GM23338 (cell line): ENCODE measurements at regions not wholly inside any gene's neighbourhood (a gene's known extent, or its start where the extent isn't known, plus 50 kb on each side); places are given as distances from the start of the nearest gene placed in this dataset.

Source experiments
- ATAC-seq: fragments of 200-7000 bp; cut with Tn5 transposase; 3 replicates; pipeline ENCODE4 v1.9.1; 2020
- DNase-seq: peaks from one replicate; pipeline ENCODE4 v3.0.0-alpha.2; 2015; ENCODE audit warnings: low spot score
- H2AFZ ChIP-seq: fragments of 200-600 bp; sonication (generic); 2 replicates; pipeline ENCODE4 v1.8.0; 2016; ENCODE audit warnings: antibody characterized with exemption, mild to moderate bottlenecking, moderate library complexity
- H3F3A ChIP-seq: fragments of 200-600 bp; sonication (generic); replicated peaks from 2 replicates; pipeline ENCODE4 v1.8.0; 2017; ENCODE audit warnings: antibody characterized with exemption, mixed run types, low read depth
- H3K27ac ChIP-seq: fragments of 200-600 bp; sonication (generic); 2 replicates; pipeline ENCODE4 v1.6.1; 2016; ENCODE audit warnings: low read depth
- H3K27me3 ChIP-seq: fragments of 200-600 bp; sonication (generic); 2 replicates; pipeline ENCODE4 v1.8.0; 2016; ENCODE audit warnings: mild to moderate bottlenecking, mixed run types, moderate library complexity; ENCODE audit not compliant: insufficient read depth
- H3K36me3 ChIP-seq: fragments of 200-600 bp; sonication (generic); 2 replicates; pipeline ENCODE4 v1.8.0; 2016; ENCODE audit warnings: mild to moderate bottlenecking; ENCODE audit not compliant: insufficient read depth
- H3K4me1 ChIP-seq: fragments of 200-600 bp; sonication (generic); 2 replicates; pipeline ENCODE4 v1.8.0; 2016; ENCODE audit warnings: mild to moderate bottlenecking, moderate library complexity; ENCODE audit not compliant: insufficient read depth
- H3K4me2 ChIP-seq: fragments of 200-600 bp; sonication (generic); 2 replicates; pipeline ENCODE4 v1.7.1; 2017; ENCODE audit warnings: mixed run types
- H3K4me3 ChIP-seq: fragments of 200-600 bp; sonication (generic); 2 replicates; pipeline ENCODE4 v1.6.1; 2016; ENCODE audit warnings: mixed run types
- H3K79me2 ChIP-seq: fragments of 200-600 bp; sonication (generic); replicated peaks from 2 replicates; pipeline ENCODE4 v1.8.0; 2017; ENCODE audit warnings: mild to moderate bottlenecking; ENCODE audit not compliant: insufficient read depth
- H3K9me2 ChIP-seq: fragments of 200-600 bp; sonication (generic); 2 replicates; pipeline ENCODE4 v1.8.0; 2017; ENCODE audit not compliant: insufficient read depth
- H4K20me1 ChIP-seq: fragments of 200-600 bp; sonication (generic); replicated peaks from 2 replicates; pipeline ENCODE4 v1.8.0; 2017; ENCODE audit warnings: mild to moderate bottlenecking; ENCODE audit not compliant: insufficient read depth
- H3K27ac Mint-ChIP-seq: 2 replicates; pipeline ENCODE4 v1.8.0; 2020; ENCODE audit warnings: inconsistent platforms, mild to moderate bottlenecking, moderate library complexity, mixed read lengths
- H3K27me3 Mint-ChIP-seq: 3 replicates; pipeline ENCODE4 v1.8.0; 2022; ENCODE audit warnings: low read depth, mild to moderate bottlenecking, moderate library complexity, mixed read lengths, inconsistent platforms; ENCODE audit not compliant: insufficient read depth, poor library complexity
- H3K36me3 Mint-ChIP-seq: 3 replicates; pipeline ENCODE4 v1.8.0; 2021; ENCODE audit warnings: low read depth, mild to moderate bottlenecking, inconsistent platforms, moderate library complexity, mixed read lengths
- H3K4me1 Mint-ChIP-seq: 3 replicates; pipeline ENCODE4 v1.8.0; 2020; ENCODE audit warnings: mild to moderate bottlenecking, inconsistent platforms, mixed read lengths
- H3K4me3 Mint-ChIP-seq: 3 replicates; pipeline ENCODE4 v1.8.0; 2021; ENCODE audit warnings: moderate library complexity, mild to moderate bottlenecking, inconsistent platforms, mixed read lengths
- H3K9me3 Mint-ChIP-seq: 3 replicates; pipeline ENCODE4 v1.8.0; 2020; ENCODE audit warnings: moderate library complexity, mild to moderate bottlenecking, inconsistent platforms, mixed read lengths
- CREB1 ChIP-seq: fragments of 250-450 bp; sonication (Bioruptor Pico); IDR thresholded peaks from 2 replicates; pipeline ENCODE4 v1.5.0; 2020; ENCODE audit warnings: low read depth, mild to moderate bottlenecking, moderate library complexity
- CTCF ChIP-seq, 2 experiments: fragments of 200-600 bp in 1 of 2; sonication (generic) in 1 of 2; conservative IDR thresholded peaks; 2 replicates each; pipeline versions ENCODE4 v1.5.1 to v1.6.1; 2016 to 2017; ENCODE audit warnings: antibody characterized with exemption in 2 of 2, low read depth in 2 of 2, mild to moderate bottlenecking in 2 of 2, moderate library complexity in 1 of 2
- EZH2 ChIP-seq: fragments of 200-600 bp; sonication (generic); IDR thresholded peaks from one replicate; pipeline ENCODE4 v1.8.0; 2017; ENCODE audit warnings: antibody characterized with exemption, mild to moderate bottlenecking, low read depth; ENCODE audit not compliant: unreplicated experiment
- EZH2phosphoT487 ChIP-seq: fragments of 200-600 bp; sonication (generic); IDR thresholded peaks from one replicate; pipeline ENCODE4 v1.8.1; 2018; ENCODE audit warnings: antibody characterized with exemption; ENCODE audit not compliant: unreplicated experiment
- NANOG ChIP-seq: IDR thresholded peaks from 2 replicates; pipeline ENCODE4 v1.6.1; 2016; ENCODE audit warnings: antibody characterized with exemption, borderline replicate concordance
- POLR2AphosphoS5 ChIP-seq: IDR thresholded peaks from 2 replicates; pipeline ENCODE4 v1.6.1; 2016; ENCODE audit warnings: antibody characterized with exemption, low read depth
- STAT1 ChIP-seq: IDR thresholded peaks from one replicate; pipeline ENCODE4 v1.6.1; 2016; ENCODE audit warnings: antibody characterized with exemption; ENCODE audit not compliant: unreplicated experiment
- ZNF114 ChIP-seq: fragments of 250-450 bp; sonication (Bioruptor Pico); IDR thresholded peaks from 2 replicates; pipeline ENCODE4 v1.5.0; 2020; ENCODE audit warnings: mild to moderate bottlenecking, moderate library complexity
- ZNF331 ChIP-seq: fragments of 250-450 bp; sonication (Bioruptor Pico); IDR thresholded peaks from 2 replicates; pipeline ENCODE4 v1.5.0; 2020; ENCODE audit warnings: low read depth, mild to moderate bottlenecking, moderate library complexity

GRCh38 chr2:128797937-128798336 is 479.3 kb upstream of the HS6ST1 start:
- H3K27me3 ChIP-seq: no peaks in the 10 kb centered on the region
- no peak for DNase-seq
- ATAC-seq: no peak
- H2AFZ ChIP-seq: no peak overlapping the region
- no peaks in the 10 kb centered on the region for H3K36me3 ChIP-seq
- H3K4me3 ChIP-seq: no peak overlapping the region
- no peaks in the 10 kb centered on the region for H3K9me2 ChIP-seq
- Mint-ChIP-seq H3K27ac (no peak overlapping the region), H3K4me3 (no peak overlapping the region), H3K36me3 (no peaks in the 10 kb centered on the region), H3K4me1 (peaks cover 7% of the 10 kb centered on the region; the same call in 2 of the 3 replicates), H3K27me3 (peaks cover 5% of the 10 kb centered on the region), H3K9me3 (no peaks in the 10 kb centered on the region)
- H3K79me2 ChIP-seq: no peaks in the 10 kb centered on the region
- H4K20me1 ChIP-seq: no peaks in the 10 kb centered on the region
- no peaks in the 10 kb centered on the region for H3F3A ChIP-seq
- no peak overlapping the region for H3K4me2 ChIP-seq
- no peaks in the 10 kb centered on the region for H3K4me1 ChIP-seq
- no peak overlapping the region for H3K27ac ChIP-seq
- no peak for TF ChIP-seq STAT1
- TF ChIP-seq NANOG: no peak
- TF ChIP-seq CTCF (conservative IDR thresholded peaks at IDR 0.05; ENCODE audit: low read depth in 2 of 2): no peak
- no peak for TF ChIP-seq EZH2phosphoT487
- TF ChIP-seq POLR2AphosphoS5: no peak

- no peak overlapping the region; the same call in 1 of the 2 replicates for H3K27ac Mint-ChIP-seq
- peaks cover 7% of the 10 kb centered on the region; the same call in 2 of the 3 replicates for H3K4me1 Mint-ChIP-seq
These were observed 480.0 kb upstream of the HS6ST1 start for GRCh38 chr2:128798502-128799283.

GRCh38 chr2:128799284-128799552 is 480.6 kb upstream of the HS6ST1 start:
- Histone ChIP-seq H3K27me3 (no peaks in the 10 kb centered on the region), H3K4me2 (no peak overlapping the region), H2AFZ (no peak overlapping the region), H3K4me1 (no peaks in the 10 kb centered on the region), H3K4me3 (no peak overlapping the region), H3K79me2 (no peaks in the 10 kb centered on the region), H3K27ac (no peak overlapping the region), H3F3A (no peaks in the 10 kb centered on the region), H4K20me1 (no peaks in the 10 kb centered on the region), H3K9me2 (no peaks in the 10 kb centered on the region), H3K36me3 (no peaks in the 10 kb centered on the region)
- no peak for TF ChIP-seq CTCF (conservative IDR thresholded peaks at IDR 0.05; ENCODE audit: low read depth in 2 of 2)
- H3K9me3 Mint-ChIP-seq: no peaks in the 10 kb centered on the region
- H3K27me3 Mint-ChIP-seq: peaks cover 5% of the 10 kb centered on the region
- ATAC-seq: no peak
- no peaks in the 10 kb centered on the region for H3K36me3 Mint-ChIP-seq
- no peak for DNase-seq
- no peak overlapping the region for H3K4me3 Mint-ChIP-seq
- no peak overlapping the region for H3K27ac Mint-ChIP-seq
- H3K4me1 Mint-ChIP-seq: peaks cover 7% of the 10 kb centered on the region; the same call in 2 of the 3 replicates

More at GRCh38 chr2:128798502-128799283, 480.0 kb upstream of the HS6ST1 start:
- Histone ChIP-seq H3K27ac (no peak overlapping the region), H3F3A (no peaks in the 10 kb centered on the region), H3K36me3 (no peaks in the 10 kb centered on the region), H3K9me2 (no peaks in the 10 kb centered on the region), H3K79me2 (no peaks in the 10 kb centered on the region), H2AFZ (no peak overlapping the region), H3K4me2 (no peak overlapping the region), H3K4me3 (no peak overlapping the region), H4K20me1 (no peaks in the 10 kb centered on the region), H3K4me1 (no peaks in the 10 kb centered on the region), H3K27me3 (no peaks in the 10 kb centered on the region)
- DNase-seq: no peak
- Mint-ChIP-seq H3K27me3 (peaks cover 5% of the 10 kb centered on the region), H3K9me3 (no peaks in the 10 kb centered on the region), H3K4me3 (no peak overlapping the region), H3K36me3 (no peaks in the 10 kb centered on the region)
- no peak for ATAC-seq
- TF ChIP-seq ZNF114 (CRISPR knock-in tag) (no peak), EZH2 (no peak), ZNF331 (no peak), EZH2phosphoT487 (no peak), POLR2AphosphoS5 (no peak), CREB1 (CRISPR knock-in tag) (no peak)
